Retinal pigment epithelial cell (primary cell): ENCODE measurements at regions not wholly inside any gene's neighbourhood (a gene's known extent, or its start where the extent isn't known, plus 50 kb on each side); places are given as distances from the start of the nearest gene placed in this dataset.

ENCODE experiments used
- DNase-seq: peaks from one replicate; pipeline ENCODE4 v3.0.0-alpha.2; 2010; ENCODE audit warnings: low read depth
- H3K4me3 ChIP-seq: 2 replicates; pipeline ENCODE4 v1.5.1; 2011; ENCODE audit warnings: mild to moderate bottlenecking, low read length, control low read depth, moderate library complexity
- CTCF ChIP-seq: conservative IDR thresholded peaks from 2 replicates; pipeline ENCODE4 v1.5.1; 2011; ENCODE audit warnings: low read depth, low read length, control low read depth, inconsistent platforms

DNA sequence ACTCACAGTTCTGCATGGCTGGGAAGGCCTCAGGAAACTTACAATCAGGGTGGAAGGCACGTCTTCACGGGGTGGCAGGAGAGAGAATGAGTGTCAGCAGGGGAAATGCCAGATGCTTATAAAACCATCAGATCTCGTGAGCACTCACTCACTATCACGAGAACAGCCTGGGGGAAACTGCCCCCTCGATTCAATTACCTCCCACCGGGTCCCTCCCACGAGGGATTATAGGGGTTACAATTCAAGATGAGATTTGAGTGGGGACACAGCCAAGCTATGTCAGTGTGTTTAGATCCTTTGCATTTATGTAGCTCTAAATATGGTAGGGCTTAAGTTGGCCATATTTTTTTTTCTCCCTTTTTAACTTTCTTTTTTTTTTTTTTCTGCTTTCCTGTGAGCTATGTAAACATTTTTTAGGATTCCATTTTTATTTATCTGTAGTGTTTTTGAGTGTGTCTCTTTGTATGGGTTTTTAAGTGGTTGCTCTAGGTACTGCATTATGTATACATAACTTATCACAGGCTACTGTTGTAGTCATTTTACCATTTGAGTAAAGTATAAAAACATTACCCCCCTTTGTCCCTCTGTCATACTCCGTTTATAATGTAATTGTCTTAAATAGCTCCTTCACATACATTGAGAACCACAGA is 79.0 kb downstream of the ADRA2C start:
- H3K4me3 ChIP-seq = no peak overlapping the region
- DNase-seq = no peak
- TF ChIP-seq CTCF = no peak

DNA sequence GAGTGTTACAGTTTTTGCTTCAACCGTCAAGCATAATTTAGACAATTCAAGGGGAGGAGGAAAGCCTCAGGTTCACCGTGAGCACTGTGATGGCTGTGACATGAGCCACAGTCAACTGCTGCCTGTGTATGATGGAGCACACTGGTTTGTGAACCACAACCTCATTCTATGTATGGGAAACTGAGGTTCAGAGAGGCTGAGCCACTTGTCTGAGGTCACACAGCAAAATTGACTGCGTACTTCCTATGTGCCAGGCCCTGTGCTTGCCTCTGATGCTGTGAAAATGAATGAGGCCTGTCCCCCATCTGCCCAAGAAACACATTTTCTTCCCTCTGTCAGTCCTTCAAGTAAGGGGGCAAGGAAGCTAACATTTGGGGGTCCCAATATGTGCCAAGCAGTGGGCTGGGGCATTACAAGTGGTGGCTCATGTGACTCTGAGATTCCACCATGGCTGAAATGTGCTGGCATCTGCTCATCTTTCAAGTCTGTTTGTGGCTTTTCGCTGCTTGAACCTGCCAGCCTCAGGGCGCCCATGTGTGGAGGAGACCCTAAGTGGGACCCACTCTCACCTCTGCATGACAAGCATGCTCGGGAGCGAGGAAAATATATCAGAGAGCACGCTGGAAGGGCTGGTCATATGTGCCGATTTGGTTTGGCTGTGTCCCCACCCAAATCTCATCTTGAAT is 79.7 kb downstream of the ADRA2C start:
- no peak for TF ChIP-seq CTCF
- DNase-seq = no peak
- H3K4me3 ChIP-seq = no peak overlapping the region

GRCh38 chr4:3847211-3847940 is 81.2 kb downstream of the ADRA2C start:
- no peak for TF ChIP-seq CTCF
- no peak overlapping the region for H3K4me3 ChIP-seq
- no peak for DNase-seq

- no peak for TF ChIP-seq CTCF
- DNase-seq = no peak
- no peak overlapping the region for H3K4me3 ChIP-seq
These were observed 82.1 kb downstream of the ADRA2C start for GRCh38 chr4:3848323-3848722.

- no peak overlapping the region for H3K4me3 ChIP-seq
- DNase-seq = no peak
- TF ChIP-seq CTCF = no peak
These were observed 83.0 kb downstream of the ADRA2C start for GRCh38 chr4:3849140-3849539.

- no peak overlapping the region for H3K4me3 ChIP-seq
- no peak for DNase-seq
- TF ChIP-seq CTCF = no peak
These were observed 83.9 kb downstream of the ADRA2C start for GRCh38 chr4:3850128-3850527.
